ENCODE measurements at regions not wholly inside any gene's neighbourhood (a gene's known extent, or its start where the extent isn't known, plus 50 kb on each side); places are given as distances from the start of the nearest gene placed in this dataset.
A peak's percentile ranks its signal among the peaks of the same experiment; 100 is the strongest.

DNA sequence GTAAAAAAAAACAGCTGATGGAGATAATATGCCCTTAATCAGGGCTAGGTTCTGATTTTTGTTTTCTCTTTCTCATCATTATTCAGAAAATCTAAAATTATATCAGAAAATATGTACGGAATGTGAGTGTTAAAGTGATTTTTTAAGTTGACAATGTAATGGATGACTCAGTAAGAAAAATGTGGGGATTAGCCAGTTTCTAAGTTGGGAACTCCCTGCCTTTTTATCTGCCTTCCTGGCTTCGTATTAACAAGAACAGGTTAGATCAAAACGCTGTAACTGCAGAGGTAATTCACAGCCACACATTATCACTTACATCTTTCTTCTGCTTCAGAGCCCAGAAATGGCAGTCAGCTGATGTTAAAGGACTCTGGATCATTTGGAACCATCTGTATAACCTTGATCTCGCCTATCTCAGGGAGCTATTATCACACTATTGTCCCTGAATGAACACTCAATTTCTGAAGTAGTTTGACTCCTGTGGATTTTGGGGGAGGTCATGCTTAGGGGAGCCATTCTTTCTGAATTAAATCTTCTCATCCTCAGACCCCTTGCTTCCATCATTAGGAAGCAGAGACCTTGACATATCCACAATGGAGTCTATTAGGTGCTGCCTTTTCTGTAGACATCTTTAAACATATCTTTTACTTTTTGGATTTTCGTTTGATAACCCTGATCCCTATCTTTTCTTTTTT, 135.7 kb upstream of the SLC16A7 start:
- no TSS peak for BruUV-seq (replicated peaks)
- H3K9me3 Mint-ChIP-seq (ENCODE audit: unreplicated experiment): no peaks in the 10 kb centered on the region

DNA sequence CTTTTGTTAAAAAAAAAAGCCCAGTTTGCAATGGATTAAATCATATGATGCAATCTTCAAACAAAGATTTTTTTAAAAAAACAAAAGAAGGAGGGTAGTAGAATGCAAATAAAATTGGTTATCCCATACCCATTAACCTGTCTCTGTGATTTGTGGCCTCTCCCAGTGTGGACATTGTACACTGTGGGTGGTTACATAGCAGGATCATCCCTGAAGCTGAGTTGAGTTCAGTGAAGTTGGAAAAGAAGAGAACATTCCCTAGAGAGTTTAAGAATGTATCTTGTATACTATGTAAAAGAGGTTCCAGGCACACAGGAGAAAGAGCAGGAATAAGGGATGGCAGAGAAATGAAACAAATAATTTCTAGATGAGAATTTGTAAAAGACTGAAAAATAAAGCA, 142.4 kb upstream of the SLC16A7 start:
- no TSS peak for BruUV-seq (replicated peaks)
- intact Hi-C loops (cut with micrococcal nuclease; ENCODE audit: unreplicated experiment): no loop called here
- Histone ChIP-seq H3K9me3 (no peaks in the 10 kb centered on the region), H3K27me3 (replicated peaks; ENCODE audit: control insufficient read depth, insufficient read depth, low read length) (no peaks in the 10 kb centered on the region), H3K4me1 (peaks cover 13% of the 10 kb centered on the region), H3K36me3 (ENCODE audit: control insufficient read depth, insufficient read depth, low read length) (no peaks in the 10 kb centered on the region), H3K4me3 (ENCODE audit: low read depth, low read length) (no peak overlapping the region)
- H3K4me3 Mint-ChIP-seq (ENCODE audit: unreplicated experiment): no peak overlapping the region
- no peaks in the 10 kb centered on the region for H3K9me3 Mint-ChIP-seq (ENCODE audit: unreplicated experiment)
- H3K36me3 Mint-ChIP-seq (ENCODE audit: insufficient read depth, unreplicated experiment): no peaks in the 10 kb centered on the region
- ChIA-PET POLR2A (no interaction called here), CTCF (no interaction called here)
- DNase-seq: peak in 1 of 2 experiments; percentile 13
- TF ChIP-seq, protein P1, sequence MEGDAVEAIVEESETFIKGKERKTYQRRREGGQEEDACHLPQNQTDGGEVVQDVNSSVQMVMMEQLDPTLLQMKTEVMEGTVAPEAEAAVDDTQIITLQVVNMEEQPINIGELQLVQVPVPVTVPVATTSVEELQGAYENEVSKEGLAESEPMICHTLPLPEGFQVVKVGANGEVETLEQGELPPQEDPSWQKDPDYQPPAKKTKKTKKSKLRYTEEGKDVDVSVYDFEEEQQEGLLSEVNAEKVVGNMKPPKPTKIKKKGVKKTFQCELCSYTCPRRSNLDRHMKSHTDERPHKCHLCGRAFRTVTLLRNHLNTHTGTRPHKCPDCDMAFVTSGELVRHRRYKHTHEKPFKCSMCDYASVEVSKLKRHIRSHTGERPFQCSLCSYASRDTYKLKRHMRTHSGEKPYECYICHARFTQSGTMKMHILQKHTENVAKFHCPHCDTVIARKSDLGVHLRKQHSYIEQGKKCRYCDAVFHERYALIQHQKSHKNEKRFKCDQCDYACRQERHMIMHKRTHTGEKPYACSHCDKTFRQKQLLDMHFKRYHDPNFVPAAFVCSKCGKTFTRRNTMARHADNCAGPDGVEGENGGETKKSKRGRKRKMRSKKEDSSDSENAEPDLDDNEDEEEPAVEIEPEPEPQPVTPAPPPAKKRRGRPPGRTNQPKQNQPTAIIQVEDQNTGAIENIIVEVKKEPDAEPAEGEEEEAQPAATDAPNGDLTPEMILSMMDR (IDR thresholded peaks at IDR 0.05; ENCODE audit: insufficient read depth in 1 of 2, low read depth in 1 of 2, low read length in 1 of 2, severe bottlenecking in 1 of 2, unreplicated experiment in 1 of 2): no peak
- H3K27me3 Mint-ChIP-seq (ENCODE audit: insufficient read depth, unreplicated experiment): no peaks in the 10 kb centered on the region
- H3K4me1 Mint-ChIP-seq (ENCODE audit: low read depth, unreplicated experiment): peaks cover 8% of the 10 kb centered on the region
- no peak overlapping the region for H3K27ac Mint-ChIP-seq (ENCODE audit: unreplicated experiment)

More for the DNA sequence above, 135.7 kb upstream of the SLC16A7 start:
- TF ChIP-seq, protein P1 (IDR thresholded peaks at IDR 0.05; ENCODE audit: insufficient read depth in 1 of 2, low read depth in 1 of 2, low read length in 1 of 2, severe bottlenecking in 1 of 2, unreplicated experiment in 1 of 2): no peak
- Histone ChIP-seq H3K9me3 (no peaks in the 10 kb centered on the region), H3K27me3 (replicated peaks; ENCODE audit: control insufficient read depth, insufficient read depth, low read length) (no peaks in the 10 kb centered on the region), H3K4me3 (ENCODE audit: low read depth, low read length) (no peak overlapping the region), H3K4me1 (peaks cover 14% of the 10 kb centered on the region), H3K36me3 (ENCODE audit: control insufficient read depth, insufficient read depth, low read length) (no peaks in the 10 kb centered on the region)
- no peaks in the 10 kb centered on the region for H3K4me1 Mint-ChIP-seq (ENCODE audit: low read depth, unreplicated experiment)
- DNase-seq: no peak
- CTCF ChIA-PET: no interaction called here
- H3K36me3 Mint-ChIP-seq (ENCODE audit: insufficient read depth, unreplicated experiment): no peaks in the 10 kb centered on the region
- no peaks in the 10 kb centered on the region for H3K27me3 Mint-ChIP-seq (ENCODE audit: insufficient read depth, unreplicated experiment)
- H3K27ac Mint-ChIP-seq (ENCODE audit: unreplicated experiment): no peak overlapping the region
- intact Hi-C loops (cut with micrococcal nuclease; ENCODE audit: unreplicated experiment): no loop called here
- no peak overlapping the region for H3K4me3 Mint-ChIP-seq (ENCODE audit: unreplicated experiment)
- POLR2A ChIA-PET: no interaction called here

DNA sequence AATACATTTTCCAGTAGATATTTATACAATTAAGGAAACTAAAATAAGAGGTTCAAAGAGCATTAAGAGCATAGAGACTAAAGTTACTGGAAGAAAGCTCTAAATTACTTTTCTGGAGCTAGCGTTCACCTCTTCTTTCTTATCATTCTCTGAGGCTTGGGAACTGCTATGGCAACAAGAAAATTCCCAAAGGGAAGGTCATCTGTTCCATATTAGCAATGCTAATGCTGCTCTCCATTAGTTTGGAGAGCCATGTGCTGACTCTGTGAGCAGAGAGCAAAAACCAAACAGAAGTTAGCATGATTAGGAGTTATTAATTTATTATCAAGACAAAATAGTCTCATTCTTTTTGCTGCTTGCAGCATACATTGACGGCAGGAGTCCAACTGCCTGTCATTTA, 143.1 kb upstream of the SLC16A7 start:
- no peaks in the 10 kb centered on the region for H3K27me3 Mint-ChIP-seq (ENCODE audit: insufficient read depth, unreplicated experiment)
- TF ChIP-seq, protein P1 (IDR thresholded peaks at IDR 0.05; ENCODE audit: insufficient read depth in 1 of 2, low read depth in 1 of 2, low read length in 1 of 2, severe bottlenecking in 1 of 2, unreplicated experiment in 1 of 2): no peak
- DNase-seq: no peak
- BruUV-seq (replicated peaks): no TSS peak
- H3K4me3 Mint-ChIP-seq (ENCODE audit: unreplicated experiment): no peak overlapping the region
- intact Hi-C loops (cut with micrococcal nuclease; ENCODE audit: unreplicated experiment): no loop called here
- H3K9me3 Mint-ChIP-seq (ENCODE audit: unreplicated experiment): no peaks in the 10 kb centered on the region
- H3K36me3 Mint-ChIP-seq (ENCODE audit: insufficient read depth, unreplicated experiment): no peaks in the 10 kb centered on the region
- H3K4me3 ChIP-seq (ENCODE audit: low read depth, low read length): no peak overlapping the region
- H3K36me3 ChIP-seq (ENCODE audit: control insufficient read depth, insufficient read depth, low read length): no peaks in the 10 kb centered on the region
- CTCF ChIA-PET: no interaction called here
- H3K4me1 ChIP-seq: peaks cover 16% of the 10 kb centered on the region
- no peaks in the 10 kb centered on the region for H3K9me3 ChIP-seq
- POLR2A ChIA-PET: no interaction called here
- H3K4me1 Mint-ChIP-seq (ENCODE audit: low read depth, unreplicated experiment): peaks cover 15% of the 10 kb centered on the region
- H3K27ac Mint-ChIP-seq (ENCODE audit: unreplicated experiment): no peak overlapping the region
- no peaks in the 10 kb centered on the region for H3K27me3 ChIP-seq (replicated peaks; ENCODE audit: control insufficient read depth, insufficient read depth, low read length)

Measured in Caco-2 (cell line).